Stomach (tissue), 8 donors: ENCODE measurements at regions not wholly inside any gene's neighbourhood (a gene's known extent, or its start where the extent isn't known, plus 50 kb on each side); places are given as distances from the start of the nearest gene placed in this dataset.

Experiments used
- DNase-seq, 2 donors: peaks; one replicate each; pipeline versions ENCODE4 v3.0.0 to v3.0.0-alpha.2; 2013 to 2019
- H3K27ac ChIP-seq, 5 donors: fragments of 200-600 bp in 4 of 5; sonication (generic) in 4 of 5; one replicate each; pipeline ENCODE4 v1.5.1; 2013 to 2019; ENCODE audit warnings: mild to moderate bottlenecking in 1 of 5, moderate library complexity in 1 of 5
- H3K27me3 ChIP-seq, 3 donors: fragments of 200-600 bp; sonication (generic); one replicate each; pipeline ENCODE4 v1.5.1; 2017 to 2019; ENCODE audit warnings: mixed run types in 1 of 3
- H3K36me3 ChIP-seq, 4 donors: fragments of 200-600 bp; sonication (generic); 1 replicate in 3 of 4; 2 replicates in 1 of 4; pipeline ENCODE4 v1.5.1; 2016 to 2019
- H3K4me1 ChIP-seq, 4 donors: fragments of 200-600 bp; sonication (generic); one replicate each; pipeline ENCODE4 v1.5.1; 2016 to 2019
- H3K4me3 ChIP-seq, 4 donors: fragments of 200-600 bp; sonication (generic) in 3 of 4; one replicate each; pipeline ENCODE4 v1.5.1; 2016 to 2019; ENCODE audit warnings: mild to moderate bottlenecking in 1 of 4
- H3K9me3 ChIP-seq, 4 donors: fragments of 200-600 bp; sonication (generic); one replicate each; pipeline ENCODE4 v1.5.1; 2016 to 2019
- EP300 ChIP-seq: sonication (generic); formaldehyde crosslinking; IDR thresholded peaks from one replicate; pipeline ENCODE4 v1.6.1; 2017; ENCODE audit warnings: antibody characterized with exemption
- POLR2A ChIP-seq, 4 donors: fragments of 450-650 bp; IDR thresholded peaks; one replicate each; pipeline ENCODE4 v1.6.1; 2016; ENCODE audit warnings: antibody characterized with exemption in 4 of 4, control low read depth in 2 of 4, mild to moderate bottlenecking in 1 of 4, moderate library complexity in 1 of 4
- POLR2AphosphoS5 ChIP-seq, 3 donors: sonication (generic); formaldehyde crosslinking; IDR thresholded peaks; one replicate each; pipeline ENCODE4 v1.6.1; 2016; ENCODE audit warnings: antibody characterized with exemption in 3 of 3
- WGBS, 5 donors: extraction: QIAGEN DNeasy Blood & Tissue Kit in 3 of 5; methylation state at CpG; one replicate each; pipeline versions ENCODE4 v1.1.5 to v1.1.7; 2013 to 2018; 5-methylcytosine and 5-hydroxymethylcytosine counted together
- intact Hi-C: fragments of 100-400 bp; cut with DNase I; formaldehyde crosslinking; loops from one replicate; pipeline ENCODE4 v1.15.1; 2023; ENCODE audit warnings: low total_unique reads
- TF ChIP-seq, protein P1 (sequence below), 7 experiments: fragments of 450-650 bp in 4 of 7; fragments of 200-600 bp in 3 of 7; sonication (generic) in 3 of 7; IDR thresholded peaks; one replicate each; pipeline ENCODE4 v1.5.1; 2016 to 2019; ENCODE audit warnings: antibody characterized with exemption in 7 of 7, control low read depth in 2 of 7, mild to moderate bottlenecking in 1 of 7
- donor health status: healthy with polysubstance abuse.
- donor health status: Bipolar disorder and iron deficiency.
- donor health status: healthy.

DNA sequence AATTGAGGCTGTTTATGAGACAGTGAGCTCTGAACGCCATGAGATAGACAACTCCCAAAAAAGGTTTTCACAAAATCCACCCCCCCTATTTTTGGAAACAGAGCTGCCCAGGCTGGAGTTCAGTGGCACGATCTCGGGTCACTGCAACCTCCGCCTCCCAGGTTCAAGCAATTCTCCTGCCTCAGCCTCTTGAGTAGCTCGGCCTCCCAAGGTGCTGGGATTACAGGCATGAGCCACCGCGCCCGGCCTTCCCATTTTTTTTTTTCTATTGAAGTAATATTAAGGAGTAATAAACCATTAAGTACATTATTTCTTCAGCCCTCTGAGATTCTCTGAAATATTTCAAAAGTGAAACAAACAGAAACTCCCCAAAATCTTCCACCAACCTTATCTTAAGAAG, 252.8 kb upstream of the NETO1 start:
- Histone ChIP-seq H3K27ac (no peak overlapping the region), H3K36me3 (no peaks in the 10 kb centered on the region), H3K27me3 (no peaks in the 10 kb centered on the region), H3K4me1 (no peaks in the 10 kb centered on the region), H3K9me3 (peaks cover 0 to 6% (median 0%) of the 10 kb centered on the region in 4 donors), H3K4me3 (no peak overlapping the region)
- TF ChIP-seq POLR2A (IDR thresholded peaks at IDR 0.05) (no peak), EP300 (no peak), POLR2AphosphoS5 (IDR thresholded peaks at IDR 0.05) (no peak)
- TF ChIP-seq, protein P1, sequence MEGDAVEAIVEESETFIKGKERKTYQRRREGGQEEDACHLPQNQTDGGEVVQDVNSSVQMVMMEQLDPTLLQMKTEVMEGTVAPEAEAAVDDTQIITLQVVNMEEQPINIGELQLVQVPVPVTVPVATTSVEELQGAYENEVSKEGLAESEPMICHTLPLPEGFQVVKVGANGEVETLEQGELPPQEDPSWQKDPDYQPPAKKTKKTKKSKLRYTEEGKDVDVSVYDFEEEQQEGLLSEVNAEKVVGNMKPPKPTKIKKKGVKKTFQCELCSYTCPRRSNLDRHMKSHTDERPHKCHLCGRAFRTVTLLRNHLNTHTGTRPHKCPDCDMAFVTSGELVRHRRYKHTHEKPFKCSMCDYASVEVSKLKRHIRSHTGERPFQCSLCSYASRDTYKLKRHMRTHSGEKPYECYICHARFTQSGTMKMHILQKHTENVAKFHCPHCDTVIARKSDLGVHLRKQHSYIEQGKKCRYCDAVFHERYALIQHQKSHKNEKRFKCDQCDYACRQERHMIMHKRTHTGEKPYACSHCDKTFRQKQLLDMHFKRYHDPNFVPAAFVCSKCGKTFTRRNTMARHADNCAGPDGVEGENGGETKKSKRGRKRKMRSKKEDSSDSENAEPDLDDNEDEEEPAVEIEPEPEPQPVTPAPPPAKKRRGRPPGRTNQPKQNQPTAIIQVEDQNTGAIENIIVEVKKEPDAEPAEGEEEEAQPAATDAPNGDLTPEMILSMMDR (IDR thresholded peaks at IDR 0.05) = no peak
- DNase-seq = no peak
- 84 to 92% (median 90%) methylated on average over 8 of the region's 8 CpGs for WGBS, 5 donors
- intact Hi-C loops = no loop called here

GRCh38 chr18:73119574-73119973, 251.8 kb upstream of the NETO1 start:
- WGBS, 5 donors = 27 to 49% (median 35%) methylated on average over 2 of the region's 2 CpGs
- Histone ChIP-seq H3K4me3 (no peak overlapping the region), H3K36me3 (no peaks in the 10 kb centered on the region), H3K4me1 (no peaks in the 10 kb centered on the region), H3K9me3 (peaks cover 0 to 6% (median 0%) of the 10 kb centered on the region in 4 donors), H3K27ac (no peak overlapping the region), H3K27me3 (no peaks in the 10 kb centered on the region)
- no peak for DNase-seq
- TF ChIP-seq, protein P1 (IDR thresholded peaks at IDR 0.05) = no peak
- TF ChIP-seq POLR2AphosphoS5 (IDR thresholded peaks at IDR 0.05) = no peak
- TF ChIP-seq POLR2A (IDR thresholded peaks at IDR 0.05) = no peak
- TF ChIP-seq EP300 = no peak
- intact Hi-C loops = no loop called here

DNA sequence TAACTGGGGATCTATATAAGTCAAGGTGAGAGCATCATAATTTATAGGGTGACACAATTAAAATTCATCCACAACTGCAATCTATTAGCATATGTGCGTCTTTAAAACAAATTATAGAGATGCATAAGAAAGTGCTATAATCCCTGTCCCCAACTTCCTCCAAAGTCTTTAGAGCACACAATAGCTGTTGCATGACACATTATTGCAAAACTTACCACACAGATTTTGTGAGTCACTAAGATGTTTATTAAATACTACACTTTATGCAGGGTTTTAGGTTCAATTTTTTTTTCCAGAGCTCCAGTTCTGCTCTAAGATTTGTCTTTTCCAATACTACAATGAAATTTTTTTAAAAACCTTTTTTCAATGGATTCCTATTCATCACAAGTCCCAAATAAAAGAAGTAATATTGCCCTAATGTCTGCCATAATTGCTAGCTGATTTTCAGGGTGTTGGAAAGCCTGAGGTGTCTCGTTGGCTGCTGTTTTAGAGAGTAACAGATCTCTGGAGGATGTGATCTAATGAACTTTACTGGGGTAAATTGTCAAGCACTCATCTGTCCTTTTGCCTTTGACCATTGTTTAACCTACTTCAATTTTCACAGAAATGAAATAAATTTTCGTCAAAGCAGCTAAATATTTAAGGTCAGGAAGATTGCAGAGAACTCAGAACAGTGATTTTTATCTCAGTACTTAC, 250.5 kb upstream of the NETO1 start:
- intact Hi-C loops = no loop called here
- Histone ChIP-seq H3K9me3 (peaks cover 0 to 12% (median 0%) of the 10 kb centered on the region in 4 donors), H3K27me3 (no peaks in the 10 kb centered on the region), H3K36me3 (no peaks in the 10 kb centered on the region), H3K4me3 (no peak overlapping the region), H3K4me1 (no peaks in the 10 kb centered on the region), H3K27ac (no peak overlapping the region)
- no peak for DNase-seq
- WGBS, 5 donors = 67 to 73% (median 69%) methylated on average over 3 of the region's 3 CpGs
- TF ChIP-seq POLR2AphosphoS5 (IDR thresholded peaks at IDR 0.05) (no peak), EP300 (no peak), POLR2A (IDR thresholded peaks at IDR 0.05) (no peak)
- TF ChIP-seq, protein P1 (IDR thresholded peaks at IDR 0.05) = no peak

DNA sequence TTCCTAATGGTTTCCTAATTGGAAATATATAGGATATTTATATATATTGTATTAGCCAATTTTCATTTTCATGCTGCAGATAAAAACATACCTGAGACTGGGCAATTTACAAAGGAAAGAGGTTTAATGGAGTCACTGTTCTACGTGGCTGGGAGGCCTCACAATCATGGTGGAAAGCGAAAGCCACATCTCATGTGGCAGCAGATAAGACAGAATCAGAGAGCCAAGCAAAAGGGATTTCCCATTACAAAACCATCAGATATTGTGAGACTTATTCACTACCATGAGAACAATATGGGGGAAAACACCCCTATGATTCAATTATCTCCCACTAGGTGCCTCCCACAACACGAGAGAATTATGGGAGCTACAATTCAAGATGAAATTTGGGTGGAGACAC, 242.5 kb upstream of the NETO1 start:
- Histone ChIP-seq H3K9me3 (peaks cover 0 to 5% (median 0%) of the 10 kb centered on the region in 4 donors), H3K27ac (no peak overlapping the region), H3K27me3 (no peaks in the 10 kb centered on the region), H3K4me3 (no peak overlapping the region), H3K4me1 (no peaks in the 10 kb centered on the region), H3K36me3 (no peaks in the 10 kb centered on the region)
- intact Hi-C loops = no loop called here
- DNase-seq = no peak
- 58 to 82% (median 64%) methylated on average over 3 of the region's 3 CpGs for WGBS, 5 donors
- TF ChIP-seq, protein P1 (IDR thresholded peaks at IDR 0.05) = no peak
- TF ChIP-seq EP300 (no peak), POLR2A (IDR thresholded peaks at IDR 0.05) (no peak), POLR2AphosphoS5 (IDR thresholded peaks at IDR 0.05) (no peak)
